Epithelial cell of proximal tubule (primary cell): ENCODE measurements at regions not wholly inside any gene's neighbourhood (a gene's known extent, or its start where the extent isn't known, plus 50 kb on each side); places are given as distances from the start of the nearest gene placed in this dataset.
A peak's percentile ranks its signal among the peaks of the same experiment; 100 is the strongest.

Source experiments
- DNase-seq: peaks from one replicate; pipeline ENCODE4 v3.0.0-alpha.2; 2011; ENCODE audit warnings: low read depth
- H3K4me3 ChIP-seq: 2 replicates; pipeline ENCODE4 v1.5.1; 2011; ENCODE audit warnings: low read depth, mild to moderate bottlenecking, low read length
- CTCF ChIP-seq: conservative IDR thresholded peaks from 2 replicates; pipeline ENCODE4 v1.5.1; 2012; ENCODE audit warnings: low read depth, mild to moderate bottlenecking, low read length

GRCh38 chr15:38688761-38689160 is 124.1 kb upstream of the RASGRP1 start:
- no peak overlapping the region for H3K4me3 ChIP-seq
- DNase-seq = no peak
- no peak for TF ChIP-seq CTCF

- TF ChIP-seq CTCF = no peak
- no peak for DNase-seq
- H3K4me3 ChIP-seq = no peak overlapping the region
These were observed 124.9 kb upstream of the RASGRP1 start for GRCh38 chr15:38689522-38689921.

GRCh38 chr15:38690216-38690615 is 125.6 kb upstream of the RASGRP1 start:
- TF ChIP-seq CTCF = no peak
- no peak overlapping the region for H3K4me3 ChIP-seq
- no peak for DNase-seq

GRCh38 chr15:38690719-38691332 is 126.2 kb upstream of the RASGRP1 start:
- H3K4me3 ChIP-seq = no peak overlapping the region
- DNase-seq = no peak
- TF ChIP-seq CTCF = peak; percentile 91

GRCh38 chr15:38691377-38691776 is 126.8 kb upstream of the RASGRP1 start:
- no peak for DNase-seq
- no peak for TF ChIP-seq CTCF
- H3K4me3 ChIP-seq = no peak overlapping the region

- TF ChIP-seq CTCF = no peak
- no peak for DNase-seq
- no peak overlapping the region for H3K4me3 ChIP-seq
These were observed 127.6 kb upstream of the RASGRP1 start for GRCh38 chr15:38691965-38692788.

GRCh38 chr15:38692789-38693062 is 128.1 kb upstream of the RASGRP1 start:
- no peak overlapping the region for H3K4me3 ChIP-seq
- no peak for TF ChIP-seq CTCF
- DNase-seq = no peak
